ENCODE measurements at regions not wholly inside any gene's neighbourhood (a gene's known extent, or its start where the extent isn't known, plus 50 kb on each side); places are given as distances from the start of the nearest gene placed in this dataset.

DNA sequence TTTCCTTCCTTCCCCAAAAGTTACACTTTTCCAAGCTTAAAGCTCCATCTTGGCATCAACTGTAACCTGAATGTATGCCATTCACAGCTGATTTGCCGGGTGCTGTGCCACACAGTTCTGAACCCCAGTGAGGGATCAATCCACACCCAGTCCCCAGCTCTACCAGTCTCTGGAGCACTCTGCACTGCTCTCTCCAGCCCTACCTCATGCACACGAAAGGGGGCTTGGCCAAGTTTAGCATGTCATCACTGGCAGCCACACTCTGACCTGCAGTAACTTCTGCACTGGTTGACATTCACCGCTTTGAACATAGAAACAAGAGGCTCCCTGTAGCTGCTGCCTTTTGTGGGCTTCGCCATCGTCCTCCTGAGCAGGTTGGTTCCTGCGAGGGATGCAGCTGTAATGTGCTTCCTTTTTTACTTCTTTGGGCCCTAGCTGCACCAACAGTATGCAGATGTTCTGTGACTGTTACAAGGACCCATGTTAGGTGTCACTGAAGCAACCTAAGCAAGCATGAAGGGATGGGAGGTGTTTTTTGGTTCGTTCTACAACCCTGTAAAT, 135.4 kb upstream of the SLC44A3 start:
- Histone ChIP-seq H3K4me1 (ENCODE audit: control insufficient read depth in 2 of 2, insufficient read depth in 2 of 2, low read length in 2 of 2) (no peaks in the 10 kb centered on the region), H3K9me3 (ENCODE audit: control insufficient read depth in 2 of 2, insufficient read depth in 1 of 2, low read length in 1 of 2) (no peaks in the 10 kb centered on the region), H3K27me3 (ENCODE audit: control insufficient read depth in 2 of 2, insufficient read depth in 1 of 2, low read length in 1 of 2) (peaks cover 0 to 6% of the 10 kb centered on the region in 2 donors), H3K36me3 (ENCODE audit: control insufficient read depth in 2 of 2, insufficient read depth in 2 of 2, low read length in 1 of 2) (no peaks in the 10 kb centered on the region), H3K4me3 (ENCODE audit: low read length in 2 of 2) (no peak overlapping the region), H3K27ac (ENCODE audit: low read depth in 1 of 2, low read length in 1 of 2) (no peak overlapping the region)
- 43% methylated on average over 7 of the region's 7 CpGs for WGBS
- no peak for DNase-seq (ENCODE audit: low read depth in 6 of 9, low spot score in 9 of 9)

DNA sequence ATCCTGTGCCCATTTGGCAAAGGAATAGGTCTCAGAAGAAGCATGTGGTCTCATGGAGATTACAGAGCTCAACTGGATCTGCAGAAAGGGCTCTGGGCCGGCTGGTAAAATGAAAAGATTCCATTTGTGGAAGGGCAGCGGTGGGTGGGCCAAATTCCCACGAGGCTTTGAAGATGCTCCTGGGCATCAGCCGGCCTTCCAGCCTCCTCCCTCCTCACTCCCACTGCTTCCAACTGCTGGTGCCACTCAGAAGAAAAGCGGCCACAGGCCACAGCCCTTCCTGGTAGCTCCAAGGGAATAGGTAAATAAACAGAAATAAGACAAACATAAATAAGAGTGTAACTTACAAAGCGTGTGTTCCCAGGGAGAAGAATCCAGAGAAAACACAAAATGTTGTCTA, 136.3 kb upstream of the SLC44A3 start:
- H3K27ac ChIP-seq (ENCODE audit: low read depth in 1 of 2, low read length in 1 of 2): no peak overlapping the region
- 80% methylated on average over 6 of the region's 6 CpGs for WGBS

DNA sequence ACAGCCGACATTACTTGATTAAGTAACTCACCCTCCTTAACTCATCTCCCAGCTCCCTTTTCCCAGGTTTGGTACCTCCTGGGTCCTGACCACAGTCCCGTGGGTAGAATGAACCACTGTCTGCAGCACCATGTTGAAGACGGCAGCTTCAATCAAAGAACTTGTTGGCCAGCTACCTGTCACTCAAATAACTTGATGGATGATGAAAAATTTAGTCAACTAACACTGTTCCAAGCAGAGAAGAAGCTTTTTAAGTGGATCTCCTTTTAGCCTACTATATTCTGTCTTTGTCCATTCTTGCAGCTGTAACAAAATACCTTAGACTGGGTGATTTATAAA, 138.4 kb upstream of the F3 start:
- no peak for DNase-seq (ENCODE audit: low read depth in 6 of 9, low spot score in 9 of 9)
- H3K27ac ChIP-seq (ENCODE audit: low read depth in 1 of 2, low read length in 1 of 2): no peak overlapping the region
- no peaks in the 10 kb centered on the region for H3K4me1 ChIP-seq (ENCODE audit: control insufficient read depth in 2 of 2, insufficient read depth in 2 of 2, low read length in 2 of 2)
- H3K27me3 ChIP-seq (ENCODE audit: control insufficient read depth in 2 of 2, insufficient read depth in 1 of 2, low read length in 1 of 2): peaks cover 0 to 3% of the 10 kb centered on the region in 2 donors
- H3K9me3 ChIP-seq (ENCODE audit: control insufficient read depth in 2 of 2, insufficient read depth in 1 of 2, low read length in 1 of 2): no peaks in the 10 kb centered on the region
- 74% methylated on average over 3 of the region's 3 CpGs for WGBS
- no peaks in the 10 kb centered on the region for H3K36me3 ChIP-seq (ENCODE audit: control insufficient read depth in 2 of 2, insufficient read depth in 2 of 2, low read length in 1 of 2)
- no peak overlapping the region for H3K4me3 ChIP-seq (ENCODE audit: low read length in 2 of 2)

More for the DNA sequence above, 136.3 kb upstream of the SLC44A3 start:
- H3K27me3 ChIP-seq (ENCODE audit: control insufficient read depth in 2 of 2, insufficient read depth in 1 of 2, low read length in 1 of 2): peaks cover 0 to 6% of the 10 kb centered on the region in 2 donors
- no peaks in the 10 kb centered on the region for H3K36me3 ChIP-seq (ENCODE audit: control insufficient read depth in 2 of 2, insufficient read depth in 2 of 2, low read length in 1 of 2)
- no peak overlapping the region for H3K4me3 ChIP-seq (ENCODE audit: low read length in 2 of 2)
- H3K4me1 ChIP-seq (ENCODE audit: control insufficient read depth in 2 of 2, insufficient read depth in 2 of 2, low read length in 2 of 2): no peaks in the 10 kb centered on the region
- H3K9me3 ChIP-seq (ENCODE audit: control insufficient read depth in 2 of 2, insufficient read depth in 1 of 2, low read length in 1 of 2): no peaks in the 10 kb centered on the region
- no peak for DNase-seq (ENCODE audit: low read depth in 6 of 9, low spot score in 9 of 9)

DNA sequence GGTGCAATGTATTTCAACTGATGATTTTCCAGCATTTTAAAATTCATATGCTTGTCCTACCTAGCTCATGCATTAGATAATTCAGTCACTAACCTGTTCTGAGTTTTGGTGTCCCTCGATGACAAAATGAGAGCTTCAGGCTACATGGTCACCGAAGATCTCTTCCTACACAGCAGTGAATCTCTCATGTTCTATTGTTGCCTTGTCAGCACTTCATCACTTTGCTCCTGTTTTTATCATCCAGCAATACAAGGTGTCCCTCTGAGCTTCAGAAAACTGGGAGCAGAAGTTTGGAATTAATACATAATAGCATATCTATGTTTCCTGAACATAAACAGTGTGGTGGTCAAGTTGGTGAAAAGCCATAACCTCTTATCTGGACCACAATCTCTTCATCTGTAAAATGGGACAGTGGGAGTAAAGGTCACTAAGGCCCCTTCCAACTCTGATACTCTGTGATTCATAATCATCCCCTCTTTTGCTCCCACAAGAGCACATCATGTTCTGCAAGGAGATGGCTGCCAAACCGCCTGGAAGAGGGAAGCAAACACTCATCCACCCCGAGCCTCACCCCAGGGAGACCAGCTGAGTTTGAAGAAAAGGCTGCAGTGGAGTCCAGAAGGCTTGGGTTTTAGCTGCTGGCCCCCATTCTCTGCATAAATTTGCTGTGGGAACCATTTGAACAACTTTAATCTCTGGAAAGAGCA, 137.9 kb upstream of the F3 start:
- peaks cover 0 to 3% of the 10 kb centered on the region in 2 donors for H3K27me3 ChIP-seq (ENCODE audit: control insufficient read depth in 2 of 2, insufficient read depth in 1 of 2, low read length in 1 of 2)
- no peak overlapping the region for H3K4me3 ChIP-seq (ENCODE audit: low read length in 2 of 2)
- H3K4me1 ChIP-seq (ENCODE audit: control insufficient read depth in 2 of 2, insufficient read depth in 2 of 2, low read length in 2 of 2): no peaks in the 10 kb centered on the region
- no peak for DNase-seq (ENCODE audit: low read depth in 6 of 9, low spot score in 9 of 9)
- no peak overlapping the region for H3K27ac ChIP-seq (ENCODE audit: low read depth in 1 of 2, low read length in 1 of 2)
- no peaks in the 10 kb centered on the region for H3K36me3 ChIP-seq (ENCODE audit: control insufficient read depth in 2 of 2, insufficient read depth in 2 of 2, low read length in 1 of 2)
- H3K9me3 ChIP-seq (ENCODE audit: control insufficient read depth in 2 of 2, insufficient read depth in 1 of 2, low read length in 1 of 2): no peaks in the 10 kb centered on the region
- 95% methylated on average over 4 of the region's 4 CpGs for WGBS

DNA sequence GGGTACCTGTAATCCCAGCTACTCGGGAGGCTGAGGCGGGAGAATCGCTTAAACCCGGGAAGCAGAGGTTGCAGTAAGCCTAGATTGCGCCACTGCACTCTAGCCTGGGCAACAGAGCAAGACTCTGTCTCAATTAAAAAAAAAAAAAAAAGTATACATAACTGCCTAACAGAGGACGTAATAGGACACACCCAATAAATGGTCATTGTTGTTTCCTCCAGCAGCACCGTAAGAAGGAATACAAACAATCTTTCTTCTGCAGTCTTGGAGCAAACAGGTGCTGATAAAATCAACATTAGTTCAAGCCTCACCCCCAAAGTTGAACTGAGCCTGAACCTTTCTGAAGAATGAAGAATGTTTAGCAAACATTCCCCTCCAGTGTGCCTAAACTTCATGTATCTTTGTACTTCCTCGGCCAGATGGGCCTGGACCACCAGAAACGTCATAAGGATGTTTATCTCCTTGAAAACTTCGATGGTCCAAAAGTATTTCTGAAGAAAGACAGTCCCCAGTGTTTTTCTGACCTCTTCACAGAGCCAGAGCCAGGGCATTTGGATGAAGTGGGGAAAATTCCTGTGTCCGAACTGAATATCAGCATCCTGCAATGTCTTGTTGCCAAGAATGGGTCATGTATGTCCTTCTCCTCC, 136.8 kb upstream of the F3 start:
- H3K4me3 ChIP-seq (ENCODE audit: low read length in 2 of 2): no peak overlapping the region
- no peak for DNase-seq (ENCODE audit: low read depth in 6 of 9, low spot score in 9 of 9)
- H3K9me3 ChIP-seq (ENCODE audit: control insufficient read depth in 2 of 2, insufficient read depth in 1 of 2, low read length in 1 of 2): no peaks in the 10 kb centered on the region
- H3K4me1 ChIP-seq (ENCODE audit: control insufficient read depth in 2 of 2, insufficient read depth in 2 of 2, low read length in 2 of 2): no peaks in the 10 kb centered on the region
- no peak overlapping the region for H3K27ac ChIP-seq (ENCODE audit: low read depth in 1 of 2, low read length in 1 of 2)
- H3K27me3 ChIP-seq (ENCODE audit: control insufficient read depth in 2 of 2, insufficient read depth in 1 of 2, low read length in 1 of 2): peaks cover 0 to 1% of the 10 kb centered on the region in 2 donors
- 95% methylated on average over 11 of the region's 11 CpGs for WGBS
- H3K36me3 ChIP-seq (ENCODE audit: control insufficient read depth in 2 of 2, insufficient read depth in 2 of 2, low read length in 1 of 2): no peaks in the 10 kb centered on the region

DNA sequence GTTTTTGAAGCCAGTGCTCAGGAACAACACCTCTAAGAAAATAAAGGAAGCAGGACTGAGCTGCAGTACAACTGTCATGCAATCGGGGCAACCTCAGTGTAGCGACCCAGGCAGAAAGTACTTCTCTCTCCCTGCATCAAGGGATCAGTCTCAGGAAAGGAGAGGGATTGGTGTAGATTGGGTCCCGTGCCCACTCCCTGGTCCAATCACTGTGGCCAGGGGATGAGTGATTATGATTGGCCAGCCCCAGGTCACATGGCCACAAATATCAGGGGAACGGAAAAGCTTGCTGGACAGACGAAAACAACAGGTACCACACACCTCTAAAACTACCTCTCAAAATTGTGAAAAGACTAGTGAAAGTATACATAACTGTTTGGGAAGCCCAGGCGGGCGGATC, 136.2 kb upstream of the F3 start:
- H3K4me1 ChIP-seq (ENCODE audit: control insufficient read depth in 2 of 2, insufficient read depth in 2 of 2, low read length in 2 of 2): no peaks in the 10 kb centered on the region
- 89% methylated on average over 7 of the region's 7 CpGs for WGBS
- no peak overlapping the region for H3K4me3 ChIP-seq (ENCODE audit: low read length in 2 of 2)
- H3K27ac ChIP-seq (ENCODE audit: low read depth in 1 of 2, low read length in 1 of 2): no peak overlapping the region
- no peaks in the 10 kb centered on the region for H3K36me3 ChIP-seq (ENCODE audit: control insufficient read depth in 2 of 2, insufficient read depth in 2 of 2, low read length in 1 of 2)
- H3K9me3 ChIP-seq (ENCODE audit: control insufficient read depth in 2 of 2, insufficient read depth in 1 of 2, low read length in 1 of 2): no peaks in the 10 kb centered on the region
- no peak for DNase-seq (ENCODE audit: low read depth in 6 of 9, low spot score in 9 of 9)
- H3K27me3 ChIP-seq (ENCODE audit: control insufficient read depth in 2 of 2, insufficient read depth in 1 of 2, low read length in 1 of 2): no peaks in the 10 kb centered on the region

DNA sequence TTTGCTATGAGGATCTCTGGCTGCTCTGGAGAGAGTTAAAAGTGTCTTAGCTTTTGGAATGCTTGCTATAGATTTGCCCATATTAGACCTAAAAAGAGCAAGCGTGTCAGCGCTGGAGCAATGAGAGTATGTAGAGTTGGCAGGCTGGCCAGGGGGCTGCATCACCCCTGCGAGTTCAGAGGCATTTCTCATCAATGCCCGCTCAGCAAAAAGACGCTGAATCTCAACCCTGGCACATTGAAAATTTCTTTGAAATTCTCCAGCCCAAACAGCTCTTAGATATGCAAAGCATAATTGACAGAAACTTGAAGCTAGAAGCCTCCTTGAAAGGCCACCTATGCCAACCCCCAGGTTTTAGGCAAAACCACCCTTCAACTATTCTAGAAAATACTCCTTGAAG, 135.5 kb upstream of the F3 start:
- H3K27me3 ChIP-seq (ENCODE audit: control insufficient read depth in 2 of 2, insufficient read depth in 1 of 2, low read length in 1 of 2): no peaks in the 10 kb centered on the region
- 74% methylated on average over 5 of the region's 5 CpGs for WGBS
- no peaks in the 10 kb centered on the region for H3K36me3 ChIP-seq (ENCODE audit: control insufficient read depth in 2 of 2, insufficient read depth in 2 of 2, low read length in 1 of 2)
- no peaks in the 10 kb centered on the region for H3K4me1 ChIP-seq (ENCODE audit: control insufficient read depth in 2 of 2, insufficient read depth in 2 of 2, low read length in 2 of 2)
- no peak overlapping the region for H3K27ac ChIP-seq (ENCODE audit: low read depth in 1 of 2, low read length in 1 of 2)
- no peaks in the 10 kb centered on the region for H3K9me3 ChIP-seq (ENCODE audit: control insufficient read depth in 2 of 2, insufficient read depth in 1 of 2, low read length in 1 of 2)
- DNase-seq (ENCODE audit: low read depth in 6 of 9, low spot score in 9 of 9): no peak
- no peak overlapping the region for H3K4me3 ChIP-seq (ENCODE audit: low read length in 2 of 2)

DNA sequence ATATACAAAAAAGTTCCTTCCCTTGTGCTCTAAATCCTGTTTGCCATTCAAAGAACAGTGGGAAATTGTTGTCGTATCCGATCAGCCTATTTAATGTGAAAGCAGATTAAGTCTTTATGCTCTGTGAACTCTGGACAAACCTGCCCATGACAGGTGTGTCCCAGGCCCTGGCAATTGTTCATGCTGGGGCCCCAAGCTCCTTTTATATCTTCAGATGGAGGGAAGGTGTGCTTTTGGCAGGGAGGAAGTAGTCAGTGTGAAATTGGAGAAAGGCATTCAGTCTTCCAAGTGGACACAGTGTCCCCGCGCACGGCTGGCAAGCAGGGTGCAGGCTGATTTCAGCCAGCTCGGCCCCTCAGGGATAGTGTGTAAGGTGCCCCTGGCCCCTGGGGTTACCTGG, 135.1 kb upstream of the F3 start:
- Histone ChIP-seq H3K27me3 (ENCODE audit: control insufficient read depth in 2 of 2, insufficient read depth in 1 of 2, low read length in 1 of 2) (no peaks in the 10 kb centered on the region), H3K4me3 (ENCODE audit: low read length in 2 of 2) (no peak overlapping the region), H3K27ac (ENCODE audit: low read depth in 1 of 2, low read length in 1 of 2) (no peak overlapping the region), H3K36me3 (ENCODE audit: control insufficient read depth in 2 of 2, insufficient read depth in 2 of 2, low read length in 1 of 2) (no peaks in the 10 kb centered on the region), H3K4me1 (ENCODE audit: control insufficient read depth in 2 of 2, insufficient read depth in 2 of 2, low read length in 2 of 2) (no peaks in the 10 kb centered on the region), H3K9me3 (ENCODE audit: control insufficient read depth in 2 of 2, insufficient read depth in 1 of 2, low read length in 1 of 2) (no peaks in the 10 kb centered on the region)
- 85% methylated on average over 6 of the region's 6 CpGs for WGBS
- no peak for DNase-seq (ENCODE audit: low read depth in 6 of 9, low spot score in 9 of 9)

DNA sequence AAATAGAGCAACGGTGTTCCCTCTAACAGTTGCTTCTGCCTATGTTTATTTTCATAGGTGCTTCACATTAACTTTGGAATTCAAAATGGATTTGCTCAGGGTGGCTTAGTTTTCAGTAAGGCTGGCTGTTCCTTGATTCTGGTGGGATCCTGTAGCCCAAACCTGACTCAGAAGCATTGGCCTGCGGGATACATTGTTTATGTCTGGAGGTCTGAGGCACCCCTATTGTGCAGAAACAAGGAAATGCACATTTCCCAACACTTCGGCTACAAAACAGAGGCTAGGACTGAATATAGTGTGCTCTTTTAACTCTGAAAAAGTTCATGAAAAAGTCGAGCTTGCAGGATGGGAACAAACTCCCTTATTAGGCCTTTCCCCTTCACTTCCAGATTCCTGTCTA, 133.8 kb upstream of the F3 start:
- no peak for DNase-seq (ENCODE audit: low read depth in 6 of 9, low spot score in 9 of 9)
- WGBS: 92% methylated on average over 4 of the region's 4 CpGs
- H3K4me3 ChIP-seq (ENCODE audit: low read length in 2 of 2): no peak overlapping the region
- no peaks in the 10 kb centered on the region for H3K27me3 ChIP-seq (ENCODE audit: control insufficient read depth in 2 of 2, insufficient read depth in 1 of 2, low read length in 1 of 2)
- H3K4me1 ChIP-seq (ENCODE audit: control insufficient read depth in 2 of 2, insufficient read depth in 2 of 2, low read length in 2 of 2): no peaks in the 10 kb centered on the region
- H3K36me3 ChIP-seq (ENCODE audit: control insufficient read depth in 2 of 2, insufficient read depth in 2 of 2, low read length in 1 of 2): no peaks in the 10 kb centered on the region
- no peak overlapping the region for H3K27ac ChIP-seq (ENCODE audit: low read depth in 1 of 2, low read length in 1 of 2)
- H3K9me3 ChIP-seq (ENCODE audit: control insufficient read depth in 2 of 2, insufficient read depth in 1 of 2, low read length in 1 of 2): no peaks in the 10 kb centered on the region

All from thymus (tissue), 11 donors.